PFSK-1 (cell line): ENCODE measurements at regions not wholly inside any gene's neighbourhood (a gene's known extent, or its start where the extent isn't known, plus 50 kb on each side); places are given as distances from the start of the nearest gene placed in this dataset.

Source experiments
- FOXP2 ChIP-seq: optimal IDR thresholded peaks from 2 replicates; pipeline ENCODE3; 2011; ENCODE audit warnings: borderline replicate concordance, control low read depth, inconsistent platforms; ENCODE audit not compliant: insufficient read depth; ENCODE audit errors: extremely low read length, extremely low read depth
- POLR2AphosphoS5 ChIP-seq: IDR thresholded peaks from 2 replicates; pipeline ENCODE4 v1.6.1; 2012; ENCODE audit warnings: low read depth, mild to moderate bottlenecking, control low read depth, low read length, moderate library complexity
- REST ChIP-seq, 2 experiments: IDR thresholded peaks; 2 replicates each; pipeline versions ENCODE4 v1.6.1 to v1.8.0; 2011 to 2012; ENCODE audit warnings: low read depth in 2 of 2, low read length in 2 of 2, control low read depth in 1 of 2, inconsistent platforms in 1 of 2, mild to moderate bottlenecking in 1 of 2, moderate library complexity in 1 of 2; ENCODE audit not compliant: insufficient read depth in 1 of 2
- SIN3A ChIP-seq: IDR thresholded peaks from 2 replicates; pipeline ENCODE4 v1.6.1; 2012; ENCODE audit warnings: mild to moderate bottlenecking, low read length, moderate library complexity, borderline replicate concordance; ENCODE audit not compliant: insufficient read depth
- TAF1 ChIP-seq: IDR thresholded peaks from 2 replicates; pipeline ENCODE4 v1.6.1; 2012; ENCODE audit warnings: low read length, control low read depth, borderline replicate concordance; ENCODE audit not compliant: insufficient read depth

DNA sequence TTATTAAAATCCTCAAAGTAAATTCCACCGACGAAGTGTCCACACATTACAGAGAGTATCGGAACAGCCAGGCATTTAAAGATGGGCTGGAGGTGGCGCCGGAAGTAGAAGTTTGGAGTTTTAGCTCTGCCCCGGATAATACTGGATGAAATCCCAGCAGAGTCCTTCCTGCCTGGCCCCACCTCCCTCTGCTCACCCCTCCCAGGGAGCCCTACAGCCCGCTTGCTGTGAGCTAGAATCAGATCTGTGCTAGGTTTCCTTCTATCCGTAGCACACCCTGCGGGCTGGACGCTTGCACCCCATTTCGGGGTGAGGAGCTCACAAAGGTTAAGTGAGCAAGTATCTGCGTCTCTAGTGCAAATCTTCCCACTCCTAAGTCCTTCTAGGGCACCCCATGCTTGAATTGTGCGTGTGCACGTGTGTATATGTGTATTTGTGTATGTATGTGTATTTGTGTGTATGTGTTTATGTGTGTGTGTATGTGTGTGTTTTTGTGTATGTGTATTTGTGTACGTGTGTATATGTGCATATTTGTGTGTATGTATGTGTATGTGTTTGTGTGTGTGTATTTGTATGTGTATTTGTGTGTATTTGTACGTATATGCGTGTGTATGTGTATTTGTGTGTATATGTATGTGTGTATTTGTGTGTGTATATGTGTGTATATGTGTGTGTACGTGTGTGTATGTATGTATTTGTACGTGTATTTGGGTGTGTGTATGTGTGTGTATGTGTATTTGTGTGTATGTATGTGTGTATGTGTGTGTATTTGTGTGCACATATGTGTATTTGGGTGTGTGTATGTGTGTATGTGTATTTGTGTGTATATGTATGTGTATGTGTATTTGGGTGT is 61.4 kb downstream of the HAPSTR1 start:
- TF ChIP-seq TAF1 (no peak), POLR2AphosphoS5 (no peak), SIN3A (no peak), REST (IDR thresholded peaks at IDR 0.05; ENCODE audit: insufficient read depth in 1 of 2, low read depth in 2 of 2, low read length in 2 of 2) (no peak), FOXP2 (no peak)

GRCh38 chr16:9153502-9153864 is 62.0 kb downstream of the HAPSTR1 start:
- TF ChIP-seq REST (IDR thresholded peaks at IDR 0.05; ENCODE audit: insufficient read depth in 1 of 2, low read depth in 2 of 2, low read length in 2 of 2): no peak
- TF ChIP-seq POLR2AphosphoS5: no peak
- no peak for TF ChIP-seq TAF1
- TF ChIP-seq SIN3A: no peak
- no peak for TF ChIP-seq FOXP2

DNA sequence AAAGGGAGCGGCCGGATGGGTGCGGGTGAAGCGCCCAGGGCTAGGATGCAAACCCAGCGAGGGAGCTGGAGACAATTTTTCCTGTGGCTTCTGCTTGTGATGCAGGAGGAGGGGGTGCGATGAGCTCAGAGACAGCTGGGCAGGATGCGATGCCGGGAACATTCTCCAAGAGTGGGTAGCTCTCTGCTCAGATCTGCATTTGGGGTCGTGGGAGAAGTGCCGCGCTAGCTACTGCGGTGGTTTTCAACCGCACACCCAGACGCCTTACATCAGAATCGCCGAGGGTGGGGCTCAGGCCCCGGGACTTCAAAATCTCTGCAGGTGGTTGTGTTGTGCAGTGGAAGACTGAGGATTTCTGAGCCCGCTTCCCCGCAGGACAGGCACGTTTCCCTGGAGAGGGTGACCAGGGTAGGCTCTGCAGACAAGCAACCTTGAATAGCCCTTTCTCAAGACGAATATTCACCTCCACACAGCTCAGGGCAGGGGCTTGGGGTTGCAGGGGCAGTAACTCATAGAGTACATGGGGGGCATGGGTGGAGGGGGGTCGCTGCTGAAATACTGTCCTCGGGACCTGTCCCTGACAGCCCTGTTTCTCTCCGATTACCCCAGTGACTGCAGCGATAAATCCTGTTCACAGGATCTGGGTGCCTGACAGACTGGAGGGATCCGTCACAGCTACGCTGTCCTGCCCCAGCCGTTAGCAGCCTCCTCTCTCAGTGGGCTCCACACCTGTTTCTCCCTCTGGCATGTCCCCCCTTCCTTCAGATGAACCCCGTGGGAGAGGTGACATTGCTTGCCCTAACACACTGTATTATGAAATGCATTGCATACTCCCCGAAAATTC is 63.3 kb downstream of the HAPSTR1 start:
- no peak for TF ChIP-seq SIN3A

DNA sequence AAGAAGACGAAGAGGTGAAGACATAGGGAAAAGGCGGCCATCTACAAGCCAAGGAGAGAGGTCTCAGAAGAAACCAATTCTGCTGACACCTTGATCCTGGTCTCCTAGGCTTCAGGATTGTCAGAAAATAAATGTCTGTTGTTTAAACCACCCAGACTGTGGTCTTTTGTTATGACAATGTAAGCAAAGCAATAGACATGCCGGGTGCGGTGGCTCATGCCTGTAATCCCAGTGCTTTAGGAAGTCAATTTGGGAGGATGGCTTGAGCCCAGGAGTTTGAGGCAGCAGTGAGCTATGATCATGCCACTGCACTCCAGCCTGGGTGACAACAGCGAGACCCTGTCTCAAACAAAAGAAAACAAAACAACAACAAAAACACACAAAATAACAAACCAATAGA is 64.4 kb downstream of the HAPSTR1 start:
- TF ChIP-seq SIN3A (no peak), REST (IDR thresholded peaks at IDR 0.05; ENCODE audit: insufficient read depth in 1 of 2, low read depth in 2 of 2, low read length in 2 of 2) (no peak), FOXP2 (no peak), TAF1 (no peak), POLR2AphosphoS5 (no peak)

DNA sequence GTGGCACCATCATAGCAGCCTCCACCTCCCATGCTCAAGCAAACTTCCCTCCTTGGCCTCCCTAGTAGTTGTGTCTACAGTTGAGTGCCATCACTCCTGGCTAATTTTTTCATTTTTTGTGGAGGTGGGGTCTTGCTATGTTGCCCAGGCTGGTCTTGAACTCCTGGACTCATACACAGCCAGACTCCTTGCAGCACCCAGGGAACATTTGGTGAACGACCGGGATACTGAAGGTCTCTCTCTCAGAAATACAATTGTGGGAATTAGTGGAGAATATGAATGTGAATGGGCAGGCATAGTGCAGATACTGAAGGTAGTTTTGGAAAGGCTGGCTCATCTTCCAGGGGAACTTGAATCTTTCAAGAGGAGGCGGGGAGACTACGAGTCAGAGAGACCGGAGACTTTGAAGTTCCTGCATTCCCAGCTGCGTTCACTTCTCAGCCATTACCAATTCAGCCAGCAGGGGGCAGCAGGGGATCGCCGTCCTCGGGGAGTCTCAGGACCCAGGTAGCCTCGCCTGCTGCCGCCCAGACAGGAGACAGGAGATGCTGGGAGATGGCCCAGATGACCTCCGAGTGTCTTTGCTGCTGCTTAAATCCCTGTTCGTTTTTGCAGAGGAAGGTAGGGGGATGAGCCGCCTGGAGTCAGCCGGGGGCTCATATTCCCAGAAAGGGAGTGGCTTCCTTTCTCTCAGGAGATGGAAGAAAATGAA is 68.6 kb downstream of the HAPSTR1 start:
- TF ChIP-seq TAF1: no peak
- no peak for TF ChIP-seq REST (IDR thresholded peaks at IDR 0.05; ENCODE audit: insufficient read depth in 1 of 2, low read depth in 2 of 2, low read length in 2 of 2)
- TF ChIP-seq SIN3A: no peak
- no peak for TF ChIP-seq POLR2AphosphoS5
- TF ChIP-seq FOXP2: no peak
